NCI-H146 (cell line): ENCODE measurements at regions not wholly inside any gene's neighbourhood (a gene's known extent, or its start where the extent isn't known, plus 50 kb on each side); places are given as distances from the start of the nearest gene placed in this dataset.

Source experiments
- DNase-seq: peaks from one replicate; lab custom pipeline; 2025; lab: John Stamatoyannopoulos, UW

DNA sequence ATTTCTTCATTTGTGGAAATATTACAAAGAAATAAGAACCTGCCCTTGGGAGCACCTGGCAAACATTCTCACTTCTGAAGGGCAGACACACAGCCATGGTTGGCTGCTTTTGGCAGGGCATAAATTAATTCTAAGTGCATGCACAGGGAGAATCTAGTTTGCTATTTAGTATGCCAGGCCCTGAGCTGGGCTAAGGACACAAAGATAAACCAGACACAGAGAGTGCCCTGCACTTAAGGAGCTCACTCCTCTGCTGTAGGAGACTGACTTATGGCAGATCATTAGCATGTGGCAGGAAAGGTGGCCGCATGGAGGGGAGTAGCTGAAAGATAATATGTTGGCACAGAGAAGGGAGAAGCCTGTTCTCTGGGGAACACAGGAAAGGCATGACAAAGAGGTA lies 367.0 kb downstream of the LPIN1 start:
- no peak for DNase-seq

GRCh38 chr2:12114816-12115215 lies 368.4 kb downstream of the LPIN1 start:
- no peak for DNase-seq

GRCh38 chr2:12116228-12116750 lies 369.9 kb downstream of the LPIN1 start:
- no peak for DNase-seq

GRCh38 chr2:12119841-12120240 lies 373.4 kb downstream of the LPIN1 start:
- DNase-seq: no peak

GRCh38 chr2:12120281-12121150 lies 374.1 kb downstream of the LPIN1 start:
- no peak for DNase-seq

DNA sequence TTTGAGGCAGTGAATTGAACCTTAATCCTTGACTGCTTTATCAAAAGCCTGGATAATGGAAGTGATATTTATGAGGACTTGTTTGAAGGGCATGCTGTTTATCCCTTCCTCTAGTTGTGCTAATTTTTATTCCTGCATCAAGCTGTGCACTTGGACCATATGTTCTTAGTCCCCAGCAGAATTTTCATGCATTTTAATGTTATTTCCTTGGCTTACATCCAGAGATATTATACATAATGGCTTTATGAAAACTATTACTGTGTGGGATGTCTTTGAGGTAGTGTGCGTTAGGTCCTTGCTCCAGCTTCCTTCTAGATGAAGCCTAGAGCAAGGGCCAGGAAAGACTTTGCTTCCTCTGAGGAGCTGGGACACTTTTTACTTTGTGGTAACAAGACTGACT lies 378.4 kb downstream of the LPIN1 start:
- DNase-seq: no peak

DNA sequence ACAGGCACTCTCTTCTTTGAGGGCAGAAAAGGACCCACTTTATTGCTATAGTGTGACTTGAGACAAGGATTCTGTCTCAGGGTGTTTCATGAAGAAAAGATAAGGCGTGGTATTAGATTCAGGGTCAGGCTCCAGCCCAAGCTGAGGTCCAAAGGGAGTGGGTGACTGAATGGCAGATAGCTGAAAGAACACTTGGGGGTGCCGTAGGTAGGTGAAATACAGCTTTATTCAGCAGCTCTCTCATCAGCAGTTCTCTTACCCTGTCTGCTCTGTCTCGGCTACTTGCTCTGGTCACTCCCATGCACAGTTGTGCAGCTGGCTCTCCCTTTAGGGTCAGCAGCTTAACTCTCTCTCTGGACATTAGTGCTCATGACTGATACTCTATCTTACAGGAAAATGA lies 379.9 kb downstream of the LPIN1 start:
- DNase-seq: no peak

DNA sequence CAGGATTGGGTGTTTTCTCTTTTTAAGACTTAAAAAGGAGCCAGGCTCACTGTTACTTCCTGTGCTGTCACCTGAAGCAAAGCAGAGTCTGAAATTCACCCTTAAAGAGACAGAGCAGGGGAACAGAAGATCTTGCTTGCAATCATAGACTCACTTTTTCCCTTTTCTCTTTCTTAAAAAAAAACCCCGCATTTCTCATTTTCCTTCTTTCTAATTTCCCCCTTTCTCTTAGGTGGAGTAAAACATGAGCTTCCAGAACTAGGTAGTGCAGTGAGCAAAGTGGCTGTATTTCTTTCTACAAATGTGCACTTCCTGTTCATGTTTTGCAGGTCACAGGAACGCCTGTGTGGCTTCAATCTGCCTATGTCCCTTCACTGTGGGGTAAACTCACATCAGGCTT lies 381.2 kb downstream of the LPIN1 start:
- no peak for DNase-seq

DNA sequence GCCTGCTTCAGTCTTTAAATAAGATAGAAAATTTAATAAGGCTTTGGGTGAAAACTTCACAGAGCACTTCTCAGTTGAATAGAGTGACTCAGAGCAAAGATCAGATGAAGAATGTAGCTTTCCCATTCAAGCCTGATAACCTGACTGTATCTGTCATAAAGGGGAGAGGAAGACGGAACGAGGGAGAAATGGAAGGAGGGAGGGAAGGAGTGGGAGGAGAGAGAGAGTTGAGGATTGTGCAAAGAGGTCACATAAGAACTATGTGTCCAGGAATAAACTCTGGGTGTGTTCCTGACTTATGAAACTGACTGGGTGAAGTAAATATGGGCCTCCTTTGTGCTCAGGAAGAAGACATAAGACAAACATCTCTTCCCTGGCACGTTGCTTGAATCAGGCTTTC lies 385.5 kb downstream of the LPIN1 start:
- no peak for DNase-seq

DNA sequence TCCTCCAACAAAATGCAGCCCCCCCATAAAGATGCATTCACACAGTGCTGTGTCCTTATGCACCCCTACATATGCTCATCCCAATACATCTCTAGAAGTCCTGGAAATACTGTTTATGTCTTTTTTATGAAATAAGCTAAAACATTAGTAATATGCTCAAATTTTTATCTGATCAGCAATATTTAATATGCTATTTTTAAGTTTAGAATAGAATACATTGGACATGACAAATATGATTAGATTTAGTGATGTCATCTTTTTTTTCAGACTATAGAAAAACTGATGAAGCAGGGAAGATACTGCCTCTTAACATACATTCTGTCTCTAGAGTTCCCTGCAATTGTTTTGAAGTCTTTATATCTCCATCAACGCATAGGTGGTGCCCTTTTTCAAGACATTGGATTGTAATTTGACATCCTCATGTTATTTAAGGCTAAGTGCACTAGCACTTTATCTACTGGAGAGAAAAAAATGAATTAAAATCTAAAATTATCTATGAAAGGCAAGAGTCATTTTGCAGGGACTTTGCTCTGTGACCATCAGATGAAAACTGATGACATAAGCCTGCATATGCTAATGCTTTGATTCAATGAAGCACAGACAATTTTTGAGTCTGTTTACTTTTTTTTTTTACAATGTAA lies 395.3 kb downstream of the LPIN1 start:
- no peak for DNase-seq

DNA sequence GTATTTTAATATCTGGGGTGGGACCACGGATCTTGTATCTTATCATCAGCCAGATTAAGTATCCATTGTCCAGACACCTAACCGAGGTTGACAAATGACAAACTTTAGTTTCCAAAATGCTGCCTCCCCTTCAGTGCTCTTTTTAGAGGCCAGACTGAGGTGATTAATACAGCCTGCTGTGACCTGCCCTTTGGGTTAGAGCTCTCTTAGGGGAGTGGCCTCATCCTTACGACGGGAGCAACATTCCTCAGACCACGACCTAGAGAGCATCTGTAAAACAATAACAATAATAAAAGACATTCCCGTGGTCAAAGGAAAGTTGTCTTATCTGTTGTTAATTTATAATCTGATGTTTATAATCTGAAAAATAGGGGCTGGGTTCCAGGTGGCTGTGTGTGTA lies 405.3 kb downstream of the LPIN1 start:
- DNase-seq: no peak

DNA sequence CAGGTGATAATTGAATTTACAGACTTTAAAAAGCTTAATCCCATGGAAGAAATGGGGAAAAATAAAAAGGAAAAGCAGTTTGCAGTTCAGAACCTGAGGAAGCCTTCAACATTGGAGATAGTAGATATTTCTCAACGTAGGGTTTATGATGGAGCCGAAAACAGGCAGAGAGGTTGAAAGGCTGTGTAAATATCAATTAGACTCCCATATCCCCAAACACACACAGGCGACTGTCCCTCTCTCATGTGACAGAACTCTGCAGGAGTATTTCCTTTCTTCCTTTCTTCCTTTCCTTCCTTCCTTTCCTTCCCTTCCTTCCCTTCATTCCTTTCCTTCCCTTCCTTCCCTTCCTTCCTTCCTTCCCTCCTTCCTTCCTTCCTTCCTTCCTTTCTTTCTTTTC lies 406.5 kb downstream of the LPIN1 start:
- DNase-seq: no peak

GRCh38 chr2:12155303-12156051 lies 409.0 kb downstream of the LPIN1 start:
- DNase-seq: no peak

GRCh38 chr2:12156349-12156748 lies 409.9 kb downstream of the LPIN1 start:
- DNase-seq: no peak

GRCh38 chr2:12161085-12161484 lies 414.7 kb downstream of the LPIN1 start:
- DNase-seq: no peak

GRCh38 chr2:12162269-12163247 lies 416.1 kb downstream of the LPIN1 start:
- DNase-seq: no peak

- DNase-seq: no peak
Observed at GRCh38 chr2:12163866-12164265, 417.4 kb downstream of the LPIN1 start.

- no peak for DNase-seq
Observed at GRCh38 chr2:12164689-12165088, 418.3 kb downstream of the LPIN1 start.

DNA sequence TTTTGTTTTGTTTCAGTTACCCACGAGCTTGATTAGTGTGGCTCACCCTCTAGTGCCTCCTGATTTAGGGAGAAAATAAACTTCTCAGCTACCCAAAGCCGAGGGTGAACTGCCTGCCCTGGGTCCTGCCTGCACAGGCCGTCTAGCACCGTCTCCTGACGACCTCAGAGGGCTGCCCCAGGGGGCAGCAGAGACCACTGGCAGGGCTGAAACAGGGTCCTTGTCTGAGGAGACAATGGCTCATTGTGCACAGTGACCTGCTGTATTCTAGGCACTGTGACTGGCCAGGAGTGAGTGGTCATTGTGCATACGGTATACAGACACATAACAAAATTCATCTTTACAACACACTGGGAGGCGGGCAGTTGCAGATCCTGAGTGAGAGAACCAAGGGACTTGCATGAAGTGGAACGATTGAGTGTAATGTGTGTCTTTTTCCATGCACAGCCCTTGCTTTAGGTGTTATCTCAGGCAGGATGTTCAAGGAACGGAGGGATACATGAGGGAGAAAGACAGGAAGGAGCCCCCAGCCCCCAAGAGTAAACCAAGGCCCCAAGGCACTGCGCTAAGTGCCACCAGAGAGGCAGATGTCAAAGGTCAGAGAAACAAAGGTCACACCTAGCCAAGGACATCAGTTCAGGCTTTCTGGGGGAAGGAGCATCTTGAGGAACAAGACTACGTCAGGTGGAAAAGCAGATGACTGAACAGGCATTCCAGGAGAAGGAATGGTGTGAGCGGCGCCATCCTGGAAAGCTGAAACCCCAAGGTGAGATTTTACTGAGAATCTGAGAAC lies 421.3 kb downstream of the LPIN1 start:
- no peak for DNase-seq

DNA sequence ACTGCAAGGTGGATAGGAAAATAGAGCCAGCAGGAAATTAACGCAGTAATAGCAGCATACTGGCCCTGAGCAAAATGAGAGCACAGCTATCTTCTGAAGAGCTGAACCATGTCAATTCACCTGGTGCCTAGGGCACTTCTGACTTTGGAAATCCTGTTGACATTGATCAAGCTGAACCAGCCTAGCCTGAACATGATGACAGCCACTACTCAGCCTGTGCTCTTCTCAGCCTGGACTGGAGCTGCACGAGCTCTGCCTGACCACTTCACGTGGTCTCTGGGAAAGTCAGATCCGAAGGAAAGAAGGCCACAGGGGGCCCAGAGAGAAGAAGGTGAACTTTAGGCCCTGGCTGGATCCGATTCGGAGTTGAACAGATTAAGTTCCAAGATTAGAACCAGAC lies 421.9 kb downstream of the LPIN1 start:
- DNase-seq: no peak
